ENCODE measurements at regions not wholly inside any gene's neighbourhood (a gene's known extent, or its start where the extent isn't known, plus 50 kb on each side); places are given as distances from the start of the nearest gene placed in this dataset.

- no TSS peak for BruUV-seq (replicated peaks)
- no peaks in the 10 kb centered on the region for H3K4me1 ChIP-seq (ENCODE audit: insufficient read depth, low read length)
- no peak overlapping the region for H3K4me3 ChIP-seq (ENCODE audit: low read length)
- no peak for DNase-seq
- intact Hi-C loops (cut with micrococcal nuclease), result no loop called here
- no peak overlapping the region for H3K4me2 ChIP-seq (ENCODE audit: low read length)
- no peak overlapping the region for H3K9ac ChIP-seq (ENCODE audit: low read length)
- H3K36me3 ChIP-seq (ENCODE audit: low read depth, low read length), result no peaks in the 10 kb centered on the region
- H2AFZ ChIP-seq (ENCODE audit: low read length), result no peak overlapping the region
- H3K79me2 ChIP-seq (ENCODE audit: low read length), result no peaks in the 10 kb centered on the region
- TF ChIP-seq CTCF (conservative IDR thresholded peaks at IDR 0.05; ENCODE audit: low read depth, low read length), result no peak
- TF ChIP-seq EZH2 (IDR thresholded peaks at IDR 0.05; ENCODE audit: low read length, unreplicated experiment), result no peak
- no peak for TF ChIP-seq EZH2phosphoT487 (IDR thresholded peaks at IDR 0.05; ENCODE audit: borderline replicate concordance, low read length)
- H3K27me3 ChIP-seq (ENCODE audit: low read length), result no peaks in the 10 kb centered on the region
- no peak overlapping the region for H3K27ac ChIP-seq (ENCODE audit: low read length)
- POLR2A ChIA-PET (ENCODE audit: unreplicated experiment), result no interaction called here
- H3K9me3 ChIP-seq (ENCODE audit: low read length), result no peaks in the 10 kb centered on the region
- no peaks in the 10 kb centered on the region for H4K20me1 ChIP-seq (ENCODE audit: low read length)
- CTCF ChIA-PET, result no interaction called here
- H3F3A ChIP-seq (ENCODE audit: low read length, unreplicated experiment), result no peaks in the 10 kb centered on the region
- ATAC-seq, result no peak
- H3K9me2 ChIP-seq (replicated peaks; ENCODE audit: low read length), result no peaks in the 10 kb centered on the region
Measured at GRCh38 chr5:23072179-23072578, 219.0 kb upstream of the CDH12 start.

GRCh38 chr5:23071682-23072081 is 218.5 kb upstream of the CDH12 start:
- DNase-seq (no peak), ATAC-seq (no peak)
- intact Hi-C loops (cut with micrococcal nuclease), result no loop called here
- no peaks in the 10 kb centered on the region for H4K20me1 ChIP-seq (ENCODE audit: low read length)
- H3K79me2 ChIP-seq (ENCODE audit: low read length), result no peaks in the 10 kb centered on the region
- H3F3A ChIP-seq (ENCODE audit: low read length, unreplicated experiment), result no peaks in the 10 kb centered on the region
- H2AFZ ChIP-seq (ENCODE audit: low read length), result no peak overlapping the region
- POLR2A ChIA-PET (ENCODE audit: unreplicated experiment), result no interaction called here
- H3K9ac ChIP-seq (ENCODE audit: low read length), result no peak overlapping the region
- TF ChIP-seq EZH2 (IDR thresholded peaks at IDR 0.05; ENCODE audit: low read length, unreplicated experiment) (no peak), EZH2phosphoT487 (IDR thresholded peaks at IDR 0.05; ENCODE audit: borderline replicate concordance, low read length) (no peak), CTCF (conservative IDR thresholded peaks at IDR 0.05; ENCODE audit: low read depth, low read length) (no peak)
- H3K4me2 ChIP-seq (ENCODE audit: low read length), result no peak overlapping the region
- no peak overlapping the region for H3K4me3 ChIP-seq (ENCODE audit: low read length)
- H3K27me3 ChIP-seq (ENCODE audit: low read length), result no peaks in the 10 kb centered on the region
- H3K9me3 ChIP-seq (ENCODE audit: low read length), result no peaks in the 10 kb centered on the region
- no peaks in the 10 kb centered on the region for H3K4me1 ChIP-seq (ENCODE audit: insufficient read depth, low read length)
- CTCF ChIA-PET, result no interaction called here
- H3K36me3 ChIP-seq (ENCODE audit: low read depth, low read length), result no peaks in the 10 kb centered on the region
- no peak overlapping the region for H3K27ac ChIP-seq (ENCODE audit: low read length)
- H3K9me2 ChIP-seq (replicated peaks; ENCODE audit: low read length), result no peaks in the 10 kb centered on the region
- no TSS peak for BruUV-seq (replicated peaks)

- peak; percentile 8 for DNase-seq
- Histone ChIP-seq H3K79me2 (ENCODE audit: low read length) (no peaks in the 10 kb centered on the region), H3K9ac (ENCODE audit: low read length) (no peak overlapping the region), H2AFZ (ENCODE audit: low read length) (no peak overlapping the region), H3K27ac (ENCODE audit: low read length) (no peak overlapping the region), H3K9me2 (replicated peaks; ENCODE audit: low read length) (no peaks in the 10 kb centered on the region), H4K20me1 (ENCODE audit: low read length) (no peaks in the 10 kb centered on the region), H3K4me2 (ENCODE audit: low read length) (no peak overlapping the region), H3K9me3 (ENCODE audit: low read length) (no peaks in the 10 kb centered on the region), H3K27me3 (ENCODE audit: low read length) (no peaks in the 10 kb centered on the region), H3K4me1 (ENCODE audit: insufficient read depth, low read length) (no peaks in the 10 kb centered on the region), H3F3A (ENCODE audit: low read length, unreplicated experiment) (no peaks in the 10 kb centered on the region), H3K36me3 (ENCODE audit: low read depth, low read length) (no peaks in the 10 kb centered on the region), H3K4me3 (ENCODE audit: low read length) (no peak overlapping the region)
- no TSS peak for BruUV-seq (replicated peaks)
- TF ChIP-seq EZH2 (IDR thresholded peaks at IDR 0.05; ENCODE audit: low read length, unreplicated experiment) (no peak), CTCF (conservative IDR thresholded peaks at IDR 0.05; ENCODE audit: low read depth, low read length) (no peak), EZH2phosphoT487 (IDR thresholded peaks at IDR 0.05; ENCODE audit: borderline replicate concordance, low read length) (no peak)
- CTCF ChIA-PET, result no interaction called here
- ATAC-seq, result peak; percentile 63; the same call in 1 of the 2 replicates
- intact Hi-C loops (cut with micrococcal nuclease), result no loop called here
- POLR2A ChIA-PET (ENCODE audit: unreplicated experiment), result no interaction called here
Measured at GRCh38 chr5:23064710-23065109, 211.6 kb upstream of the CDH12 start.

Measured in PC-3 (cell line).